Esophagus muscularis mucosa (tissue), 4 donors: ENCODE measurements at regions not wholly inside any gene's neighbourhood (a gene's known extent, or its start where the extent isn't known, plus 50 kb on each side); places are given as distances from the start of the nearest gene placed in this dataset.

Experiments used
- CTCF ChIP-seq, 3 experiments: fragments of 200-600 bp in 2 of 3; fragments of 450-650 bp in 1 of 3; sonication (generic) in 2 of 3; IDR thresholded peaks; one replicate each; pipeline ENCODE4 v1.5.1; 2017 to 2019; ENCODE audit warnings: antibody characterized with exemption in 3 of 3, mild to moderate bottlenecking in 2 of 3, moderate library complexity in 1 of 3
- EP300 ChIP-seq: sonication (generic); formaldehyde crosslinking; IDR thresholded peaks from one replicate; pipeline ENCODE4 v1.6.1; 2017; ENCODE audit warnings: antibody characterized with exemption
- POLR2A ChIP-seq: fragments of 450-650 bp; IDR thresholded peaks from one replicate; pipeline ENCODE4 v1.6.1; 2017; ENCODE audit warnings: antibody characterized with exemption, moderate library complexity, mild to moderate bottlenecking, low read depth
- POLR2AphosphoS5 ChIP-seq, 2 donors: sonication (generic); formaldehyde crosslinking; IDR thresholded peaks; one replicate each; pipeline ENCODE4 v1.6.1; 2017; ENCODE audit warnings: antibody characterized with exemption in 2 of 2

- TF ChIP-seq CTCF (IDR thresholded peaks at IDR 0.05), result no peak
- TF ChIP-seq EP300, result no peak
- no peak for TF ChIP-seq POLR2A
- TF ChIP-seq POLR2AphosphoS5 (IDR thresholded peaks at IDR 0.05), result no peak
Observed at GRCh38 chr18:59760619-59761600, 63.7 kb upstream of the CCBE1 start.
